Spleen (tissue), 7 donors: ENCODE measurements at regions not wholly inside any gene's neighbourhood (a gene's known extent, or its start where the extent isn't known, plus 50 kb on each side); places are given as distances from the start of the nearest gene placed in this dataset.

ENCODE experiments used
- CTCF ChIP-seq, 11 experiments: fragments of 200-600 bp in 7 of 11; fragments of 450-650 bp in 4 of 11; sonication (generic) in 4 of 11; IDR thresholded peaks in 8 of 11; conservative IDR thresholded peaks in 3 of 11; 1 replicate in 7 of 11; 2 replicates in 4 of 11; pipeline versions ENCODE4 v1.4.0 to v1.8.0; 2016 to 2021; ENCODE audit warnings: antibody characterized with exemption in 11 of 11, inconsistent platforms in 4 of 11, mild to moderate bottlenecking in 1 of 11
- POLR2AphosphoS5 ChIP-seq, 3 donors: sonication (generic); formaldehyde crosslinking; IDR thresholded peaks; one replicate each; pipeline ENCODE4 v1.5.1; 2017; ENCODE audit warnings: antibody characterized with exemption in 3 of 3
- donor health status: DM: no; HTN: no; CAD: no; lungs with moderate emphysema.
- donor health status: DM: no; HTN: no; CAD: no.
- donor health status: DM: no; HTN: no; CAD: no.

DNA sequence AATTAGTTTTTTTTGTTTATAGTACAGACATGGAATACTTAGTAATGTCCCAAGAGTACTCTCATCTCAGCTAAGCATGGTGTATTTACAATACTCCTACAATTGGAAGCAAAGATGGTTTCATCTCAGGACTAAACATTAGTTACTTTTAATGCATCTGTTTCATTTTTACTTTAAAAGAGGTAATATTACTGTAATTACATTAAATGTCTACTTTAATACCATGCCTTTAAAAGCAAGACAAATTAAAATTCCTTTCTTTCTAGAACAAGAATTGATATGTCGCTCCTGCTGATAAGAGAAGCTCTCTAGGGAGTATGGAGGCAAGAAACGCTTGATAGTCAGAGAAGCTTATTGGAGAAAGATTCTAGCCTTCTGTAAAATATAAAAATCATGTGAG, 284.9 kb upstream of the ADAMTS5 start:
- TF ChIP-seq CTCF (IDR thresholded peaks at IDR 0.05 in 8 of 11, conservative IDR thresholded peaks at IDR 0.05 in 3 of 11) (no peak), POLR2AphosphoS5 (IDR thresholded peaks at IDR 0.05) (no peak)
